Pons (tissue), 1 donor: ENCODE measurements at regions not wholly inside any gene's neighbourhood (a gene's known extent, or its start where the extent isn't known, plus 50 kb on each side); places are given as distances from the start of the nearest gene placed in this dataset.

Experiments used
- DNase-seq: peaks from one replicate; pipeline ENCODE4 v3.0.0-alpha.2; 2016; ENCODE audit warnings: low spot score

- no peak for DNase-seq
Measured at GRCh38 chr2:128473175-128474035, 154.7 kb upstream of the HS6ST1 start.

GRCh38 chr2:128474036-128474955 is 155.6 kb upstream of the HS6ST1 start:
- no peak for DNase-seq

- no peak for DNase-seq
Measured at GRCh38 chr2:128474962-128475361, 156.3 kb upstream of the HS6ST1 start.

GRCh38 chr2:128475427-128476211 is 157.0 kb upstream of the HS6ST1 start:
- no peak for DNase-seq

- no peak for DNase-seq
Measured at GRCh38 chr2:128477026-128477820, 158.6 kb upstream of the HS6ST1 start.

- no peak for DNase-seq
Measured at GRCh38 chr2:128477891-128478290, 159.2 kb upstream of the HS6ST1 start.

GRCh38 chr2:128485761-128486639 is 167.3 kb upstream of the HS6ST1 start:
- DNase-seq: no peak

- no peak for DNase-seq
Measured at GRCh38 chr2:128486640-128487375, 168.1 kb upstream of the HS6ST1 start.

- DNase-seq: no peak
Measured at GRCh38 chr2:128487650-128488387, 169.2 kb upstream of the HS6ST1 start.

GRCh38 chr2:128488434-128488833 is 169.8 kb upstream of the HS6ST1 start:
- no peak for DNase-seq

GRCh38 chr2:128489526-128490273 is 171.0 kb upstream of the HS6ST1 start:
- no peak for DNase-seq

GRCh38 chr2:128490321-128490720 is 171.7 kb upstream of the HS6ST1 start:
- no peak for DNase-seq

- no peak for DNase-seq
Measured at GRCh38 chr2:128490881-128491691, 172.4 kb upstream of the HS6ST1 start.

- no peak for DNase-seq
Measured at GRCh38 chr2:128491692-128492244, 173.1 kb upstream of the HS6ST1 start.

GRCh38 chr2:128492966-128493811 is 174.5 kb upstream of the HS6ST1 start:
- no peak for DNase-seq

- DNase-seq: no peak
Measured at GRCh38 chr2:128493880-128494279, 175.2 kb upstream of the HS6ST1 start.
